Transverse colon (tissue), 3 donors: ENCODE measurements at regions not wholly inside any gene's neighbourhood (a gene's known extent, or its start where the extent isn't known, plus 50 kb on each side); places are given as distances from the start of the nearest gene placed in this dataset.

Source experiments
- POLR2A ChIP-seq: fragments of 450-650 bp; IDR thresholded peaks from one replicate; pipeline ENCODE4 v1.6.1; 2016; ENCODE audit warnings: antibody characterized with exemption, mild to moderate bottlenecking, moderate library complexity
- POLR2AphosphoS5 ChIP-seq, 3 donors: sonication (generic); formaldehyde crosslinking; IDR thresholded peaks; one replicate each; pipeline ENCODE4 v1.6.1; 2016; ENCODE audit warnings: antibody characterized with exemption in 3 of 3

DNA sequence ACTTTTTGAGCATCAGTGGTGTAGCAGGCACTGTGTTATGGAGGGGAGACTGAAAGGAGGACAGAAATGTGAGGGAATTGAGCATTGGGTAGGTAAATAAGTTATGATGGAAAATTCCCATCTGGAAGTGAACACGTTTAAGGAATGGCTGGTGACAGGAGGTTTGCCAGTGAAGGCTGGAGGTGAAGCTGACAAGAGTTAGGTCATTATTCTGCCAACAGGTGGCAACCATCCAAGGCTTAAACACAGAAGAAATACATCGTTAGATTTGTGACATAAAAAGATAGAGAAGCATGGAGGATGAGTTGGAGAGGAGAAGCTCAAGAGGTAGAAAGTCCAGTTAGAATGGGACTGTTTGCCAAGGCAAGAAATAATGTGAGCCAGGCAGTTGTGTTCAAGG lies 455.3 kb upstream of the SGCD start:
- TF ChIP-seq POLR2AphosphoS5 (IDR thresholded peaks at IDR 0.05) (no peak), POLR2A (no peak)
